ENCODE measurements at regions not wholly inside any gene's neighbourhood (a gene's known extent, or its start where the extent isn't known, plus 50 kb on each side); places are given as distances from the start of the nearest gene placed in this dataset.

- 0 out of 2 replicates have a peak, but pooled peaks cover 6% of the 10 kb centered on the region for H3K9me3 ChIP-seq (ENCODE audit: insufficient read depth, low read depth, low read length)
- no peaks in the 10 kb centered on the region for H3K36me3 ChIP-seq (ENCODE audit: insufficient read depth, low read length)
- no peaks in the 10 kb centered on the region for H3K9me2 ChIP-seq (replicated peaks; ENCODE audit: low read depth, low read length)
- no peak overlapping the region for H2AFZ ChIP-seq (ENCODE audit: low read length)
- no peaks in the 10 kb centered on the region for H3F3A ChIP-seq (ENCODE audit: low read depth)
- no peak overlapping the region for H3K9ac ChIP-seq (ENCODE audit: low read depth, low read length, poor library complexity, severe bottlenecking)
- H3K27me3 ChIP-seq (ENCODE audit: insufficient read depth, low read length, poor library complexity, severe bottlenecking) = no peaks in the 10 kb centered on the region
- TF ChIP-seq EZH2phosphoT487 (IDR thresholded peaks at IDR 0.05; ENCODE audit: borderline replicate concordance) = no peak
- TF ChIP-seq CTCF (conservative IDR thresholded peaks at IDR 0.05; ENCODE audit: low read length) = no peak
- no peak overlapping the region for H3K4me2 ChIP-seq (ENCODE audit: low read depth, low read length, poor library complexity, severe bottlenecking)
- no peak overlapping the region for H3K4me3 ChIP-seq (ENCODE audit: low read length, poor library complexity, severe bottlenecking)
- H3K79me2 ChIP-seq (ENCODE audit: insufficient read depth, low read length) = no peaks in the 10 kb centered on the region
- H3K4me1 ChIP-seq (ENCODE audit: insufficient read depth, low read length, poor library complexity, severe bottlenecking) = no peaks in the 10 kb centered on the region
- H4K20me1 ChIP-seq (ENCODE audit: insufficient read depth, low read length, poor library complexity, severe bottlenecking) = no peaks in the 10 kb centered on the region
Observed at GRCh38 chr2:160838691-160839090, 321.5 kb upstream of the TANK start.

- Histone ChIP-seq H3K36me3 (ENCODE audit: insufficient read depth, low read length) (no peaks in the 10 kb centered on the region), H3K79me2 (ENCODE audit: insufficient read depth, low read length) (no peaks in the 10 kb centered on the region), H3K4me2 (ENCODE audit: low read depth, low read length, poor library complexity, severe bottlenecking) (no peak overlapping the region), H3K4me1 (ENCODE audit: insufficient read depth, low read length, poor library complexity, severe bottlenecking) (no peaks in the 10 kb centered on the region), H4K20me1 (ENCODE audit: insufficient read depth, low read length, poor library complexity, severe bottlenecking) (no peaks in the 10 kb centered on the region), H3K9me2 (replicated peaks; ENCODE audit: low read depth, low read length) (no peaks in the 10 kb centered on the region), H3K9me3 (ENCODE audit: insufficient read depth, low read depth, low read length) (0 out of 2 replicates have a peak, but pooled peaks cover 6% of the 10 kb centered on the region), H2AFZ (ENCODE audit: low read length) (no peak overlapping the region), H3F3A (ENCODE audit: low read depth) (no peaks in the 10 kb centered on the region), H3K9ac (ENCODE audit: low read depth, low read length, poor library complexity, severe bottlenecking) (no peak overlapping the region), H3K27me3 (ENCODE audit: insufficient read depth, low read length, poor library complexity, severe bottlenecking) (no peaks in the 10 kb centered on the region), H3K4me3 (ENCODE audit: low read length, poor library complexity, severe bottlenecking) (no peak overlapping the region)
- no peak for TF ChIP-seq CTCF (conservative IDR thresholded peaks at IDR 0.05; ENCODE audit: low read length)
- TF ChIP-seq EZH2phosphoT487 (IDR thresholded peaks at IDR 0.05; ENCODE audit: borderline replicate concordance) = no peak
Observed at GRCh38 chr2:160842286-160842685, 317.9 kb upstream of the TANK start.

- H3K4me1 ChIP-seq (ENCODE audit: insufficient read depth, low read length, poor library complexity, severe bottlenecking) = peaks cover 4% of the 10 kb centered on the region
- H3K79me2 ChIP-seq (ENCODE audit: insufficient read depth, low read length) = no peaks in the 10 kb centered on the region
- H3K27me3 ChIP-seq (ENCODE audit: insufficient read depth, low read length, poor library complexity, severe bottlenecking) = no peaks in the 10 kb centered on the region
- no peaks in the 10 kb centered on the region for H3F3A ChIP-seq (ENCODE audit: low read depth)
- H3K4me2 ChIP-seq (ENCODE audit: low read depth, low read length, poor library complexity, severe bottlenecking) = no peak overlapping the region
- H4K20me1 ChIP-seq (ENCODE audit: insufficient read depth, low read length, poor library complexity, severe bottlenecking) = no peaks in the 10 kb centered on the region
- no peaks in the 10 kb centered on the region for H3K9me3 ChIP-seq (ENCODE audit: insufficient read depth, low read depth, low read length)
- H2AFZ ChIP-seq (ENCODE audit: low read length) = no peak overlapping the region
- H3K9me2 ChIP-seq (replicated peaks; ENCODE audit: low read depth, low read length) = no peaks in the 10 kb centered on the region
- H3K36me3 ChIP-seq (ENCODE audit: insufficient read depth, low read length) = no peaks in the 10 kb centered on the region
- no peak for TF ChIP-seq EZH2phosphoT487 (IDR thresholded peaks at IDR 0.05; ENCODE audit: borderline replicate concordance)
- no peak for TF ChIP-seq CTCF (conservative IDR thresholded peaks at IDR 0.05; ENCODE audit: low read length)
- H3K4me3 ChIP-seq (ENCODE audit: low read length, poor library complexity, severe bottlenecking) = no peak overlapping the region
- no peak overlapping the region for H3K9ac ChIP-seq (ENCODE audit: low read depth, low read length, poor library complexity, severe bottlenecking)
Observed at GRCh38 chr2:160859096-160859495, 301.1 kb upstream of the TANK start.

Measured in Loucy (cell line).